T follicular helper cell (primary cell): ENCODE measurements at regions not wholly inside any gene's neighbourhood (a gene's known extent, or its start where the extent isn't known, plus 50 kb on each side); places are given as distances from the start of the nearest gene placed in this dataset.

ENCODE experiments used
- DNase-seq: peaks from one replicate; pipeline ENCODE4 v3.0.0-alpha.2; 2020; ENCODE audit warnings: low read depth

DNA sequence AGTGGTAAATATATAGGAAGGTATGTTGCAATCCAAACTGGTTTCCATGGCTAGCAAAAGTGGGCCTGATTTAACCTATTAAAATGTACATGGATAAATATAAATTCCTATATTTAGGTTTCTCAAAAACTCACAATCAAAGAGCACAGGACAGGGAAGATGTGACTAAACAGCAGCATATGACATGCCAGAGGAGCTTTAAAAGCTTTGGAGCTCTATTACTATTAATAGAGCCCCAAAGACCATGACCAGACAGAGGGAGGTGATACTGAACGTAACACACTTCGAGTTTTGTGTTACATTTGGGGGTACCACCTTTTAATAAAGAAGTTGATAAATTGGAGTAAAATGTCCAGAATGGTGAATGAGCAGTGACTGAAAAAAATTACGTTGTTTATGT, 179.5 kb upstream of the SLC14A2 start:
- no peak for DNase-seq

DNA sequence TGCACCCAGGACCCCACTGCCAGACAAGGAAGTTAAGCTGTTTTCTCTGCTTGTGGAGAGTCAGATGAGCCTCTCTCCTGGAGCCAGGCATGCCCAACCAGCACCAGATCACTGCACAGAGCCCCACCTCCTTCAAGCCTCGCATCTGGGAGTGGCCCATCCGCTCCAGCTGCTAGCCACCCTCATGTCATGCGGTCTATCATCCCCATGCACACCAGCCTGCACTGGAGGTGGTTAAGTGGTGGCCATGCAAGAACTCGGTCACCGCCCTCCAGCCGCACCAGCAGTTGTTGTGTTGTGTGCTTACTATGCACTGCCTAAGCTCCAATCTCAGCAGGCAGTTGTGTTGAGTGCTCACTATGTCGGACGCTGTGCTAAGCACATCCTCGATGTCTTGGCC, 177.9 kb upstream of the SLC14A2 start:
- no peak for DNase-seq

DNA sequence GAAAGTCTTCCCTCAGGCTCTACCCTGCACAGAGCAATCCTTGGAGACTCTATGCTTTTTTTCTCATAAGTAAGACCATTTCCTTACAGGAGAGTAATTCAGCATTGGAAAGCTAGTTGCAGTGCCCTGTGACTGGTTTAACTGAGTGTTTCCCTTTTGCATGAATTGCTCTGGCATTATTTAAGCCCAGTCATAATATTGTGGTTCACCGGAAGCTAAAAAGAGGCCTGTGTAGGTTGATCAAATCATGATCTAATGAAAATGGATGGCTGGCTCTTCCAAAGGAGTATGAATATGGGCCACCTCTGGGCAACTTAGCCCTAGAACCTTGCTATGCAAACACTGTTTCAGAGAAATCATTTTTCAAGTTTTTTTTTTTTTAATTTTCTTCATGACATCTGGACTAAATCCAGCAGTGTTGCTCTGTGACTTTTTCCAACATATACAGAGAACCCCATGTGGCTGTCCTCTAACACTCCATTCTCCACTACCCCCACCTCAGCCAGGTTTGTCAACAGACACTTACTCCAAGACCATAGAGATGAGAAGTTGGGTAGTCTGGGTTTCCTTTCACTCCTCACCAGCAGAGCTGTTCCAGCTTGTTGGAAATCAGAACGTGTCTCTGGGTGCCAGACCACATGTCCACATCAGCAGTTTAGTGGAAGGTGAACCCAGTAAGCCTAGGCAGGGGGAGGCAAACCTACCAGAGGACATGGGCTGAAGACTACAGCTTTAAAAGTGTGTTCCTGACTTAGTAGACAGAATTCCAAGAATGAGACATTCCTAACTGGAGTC, 175.2 kb upstream of the SLC14A2 start:
- no peak for DNase-seq

DNA sequence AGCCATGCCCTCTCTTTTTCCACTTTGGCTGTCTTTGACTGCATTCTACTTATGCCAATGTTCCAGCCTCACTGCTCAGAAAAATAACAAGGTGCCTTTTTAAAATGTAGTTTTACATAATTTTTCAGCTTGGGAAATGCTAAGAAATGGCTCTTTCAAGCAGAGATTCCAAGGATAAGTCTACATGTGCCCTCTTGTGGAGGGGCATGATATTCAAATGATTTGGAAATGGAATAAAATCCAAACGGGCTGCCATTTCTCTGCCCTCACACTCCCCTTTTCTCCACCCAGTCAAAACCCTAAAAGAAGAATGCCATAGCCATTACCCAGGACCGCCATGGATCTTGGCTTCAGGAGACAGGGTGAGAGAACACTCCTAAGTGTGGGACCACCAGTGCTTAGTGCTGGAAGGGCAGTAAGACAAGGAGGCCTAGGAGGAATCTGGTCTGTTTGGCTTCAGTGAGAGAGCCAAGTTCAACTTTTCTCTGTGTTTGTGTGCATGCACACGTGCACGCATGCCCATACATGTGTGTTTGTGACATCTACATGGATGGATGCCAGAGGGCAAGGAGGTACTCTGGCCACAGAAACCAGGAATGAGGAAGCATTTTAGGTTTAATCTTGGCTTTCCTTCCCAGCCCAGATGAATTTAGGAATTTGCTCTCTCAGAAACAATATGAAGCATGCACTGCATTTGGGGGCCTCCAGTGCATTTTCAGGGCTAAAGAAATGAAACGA, 174.0 kb upstream of the SLC14A2 start:
- DNase-seq, result no peak

DNA sequence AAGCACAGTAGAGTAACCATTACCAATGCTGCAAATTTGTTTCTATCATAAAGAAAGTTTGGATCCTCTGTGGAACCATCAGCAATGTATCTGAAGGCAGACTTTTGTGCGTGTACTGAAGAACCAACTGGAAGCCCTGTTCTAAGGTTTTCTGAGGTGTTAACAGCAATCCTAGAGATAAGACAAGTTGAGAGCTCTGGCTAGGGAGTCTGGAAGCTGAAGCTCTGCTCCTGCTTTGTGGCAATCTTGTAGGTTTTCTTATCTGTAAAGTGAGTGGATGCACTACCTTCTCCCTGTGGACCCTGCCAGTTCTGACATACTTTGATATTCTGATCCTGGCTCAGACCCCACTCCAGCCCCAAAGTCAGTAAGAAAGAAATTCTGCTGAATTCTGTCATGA, 171.2 kb upstream of the SLC14A2 start:
- DNase-seq, result no peak

DNA sequence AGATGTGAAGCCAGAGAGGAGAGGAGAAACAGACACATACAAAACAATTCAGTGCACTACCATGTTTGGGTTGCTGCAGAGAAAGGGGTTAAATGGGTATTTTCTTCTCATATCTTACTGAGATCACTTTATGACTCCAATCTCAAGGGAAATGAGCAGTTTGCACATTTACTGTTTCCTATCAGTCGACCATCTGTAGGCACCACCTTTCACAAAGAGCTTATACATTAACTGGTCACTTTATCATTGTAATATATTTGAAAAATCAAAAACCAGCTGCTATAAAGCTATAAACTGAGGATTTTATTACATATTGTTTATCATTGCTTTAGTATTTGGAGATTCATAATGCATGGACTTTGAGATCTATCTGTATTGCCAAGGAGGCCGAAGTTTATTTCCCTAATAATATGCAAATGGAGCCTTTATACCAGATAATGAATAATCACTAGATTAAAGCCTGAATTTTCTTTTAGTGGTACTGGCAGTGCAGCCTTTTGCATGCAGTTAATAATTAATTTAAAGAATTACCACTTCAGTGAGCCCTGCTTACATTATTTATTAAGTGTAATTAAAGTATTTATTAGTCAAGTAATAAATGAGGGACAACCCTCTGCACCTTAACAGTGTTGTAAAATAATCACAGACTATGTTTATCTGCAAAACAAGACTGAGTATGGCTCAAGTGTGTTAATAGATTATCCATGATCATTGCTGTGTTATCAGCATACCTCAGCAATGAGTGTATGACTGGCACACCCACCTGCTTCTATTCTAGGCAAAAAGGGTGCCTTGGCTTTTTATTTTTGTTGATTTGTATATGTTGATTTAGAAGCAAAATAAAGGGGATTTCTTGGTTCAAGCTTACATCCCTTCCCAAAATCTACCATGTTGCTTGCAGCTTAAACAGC, 167.7 kb upstream of the SLC14A2 start:
- no peak for DNase-seq

DNA sequence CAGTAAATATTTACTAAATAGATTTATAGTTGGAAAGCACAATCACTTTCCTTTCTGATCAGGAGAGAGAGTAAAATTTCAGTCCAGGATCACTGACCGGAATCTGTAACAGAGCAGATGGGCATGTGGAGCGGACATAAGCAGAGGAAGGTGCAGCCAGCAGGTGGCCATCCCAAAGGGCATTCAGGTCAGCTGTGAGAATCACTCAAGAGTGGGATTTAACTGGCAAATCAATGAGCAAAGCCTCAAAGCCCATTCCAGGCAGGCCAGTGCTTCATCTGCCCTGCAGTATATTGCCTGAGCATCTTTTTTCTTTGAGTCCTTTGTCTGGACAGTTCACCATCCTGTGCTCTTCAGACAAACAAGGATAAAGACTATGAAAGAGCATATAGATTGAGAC, 166.4 kb upstream of the SLC14A2 start:
- DNase-seq, result no peak

DNA sequence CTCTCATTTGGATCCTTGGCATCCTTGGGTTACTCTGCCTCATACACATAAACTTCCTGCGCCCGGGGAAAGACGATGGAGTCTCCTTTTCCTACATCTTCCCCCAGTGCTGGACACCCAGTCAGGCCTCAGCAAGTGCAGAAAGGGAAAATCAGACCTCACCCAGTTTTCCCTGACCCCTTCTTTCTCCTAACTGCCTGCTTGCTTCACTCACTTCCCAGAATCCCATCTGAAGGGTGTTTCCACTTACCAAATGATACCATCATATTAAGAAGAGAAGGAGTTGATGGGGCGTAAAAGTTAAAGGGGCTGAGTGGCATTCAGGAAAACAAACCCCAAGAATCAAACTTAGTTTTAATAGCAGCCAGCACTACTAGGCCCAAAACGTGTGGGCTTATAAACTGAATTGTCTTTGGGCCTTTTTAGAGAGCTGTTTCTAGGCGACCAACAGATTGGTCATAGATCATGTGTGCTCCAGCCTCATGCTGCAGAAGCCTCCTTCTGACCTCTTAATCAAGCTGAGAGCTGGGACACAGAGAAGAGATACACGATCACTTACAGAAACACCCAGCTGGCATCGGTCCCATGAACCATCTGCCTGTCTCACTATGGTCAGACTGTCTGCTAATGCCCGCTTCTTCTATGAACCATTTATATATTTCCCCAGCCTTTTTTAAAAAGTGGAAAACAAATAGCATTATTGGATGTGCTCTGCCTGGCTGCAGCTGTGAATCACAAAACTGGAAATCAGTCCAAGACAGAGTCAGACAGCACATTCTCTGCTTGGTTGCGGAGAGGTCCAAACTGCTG, 165.7 kb upstream of the SLC14A2 start:
- DNase-seq, result no peak

DNA sequence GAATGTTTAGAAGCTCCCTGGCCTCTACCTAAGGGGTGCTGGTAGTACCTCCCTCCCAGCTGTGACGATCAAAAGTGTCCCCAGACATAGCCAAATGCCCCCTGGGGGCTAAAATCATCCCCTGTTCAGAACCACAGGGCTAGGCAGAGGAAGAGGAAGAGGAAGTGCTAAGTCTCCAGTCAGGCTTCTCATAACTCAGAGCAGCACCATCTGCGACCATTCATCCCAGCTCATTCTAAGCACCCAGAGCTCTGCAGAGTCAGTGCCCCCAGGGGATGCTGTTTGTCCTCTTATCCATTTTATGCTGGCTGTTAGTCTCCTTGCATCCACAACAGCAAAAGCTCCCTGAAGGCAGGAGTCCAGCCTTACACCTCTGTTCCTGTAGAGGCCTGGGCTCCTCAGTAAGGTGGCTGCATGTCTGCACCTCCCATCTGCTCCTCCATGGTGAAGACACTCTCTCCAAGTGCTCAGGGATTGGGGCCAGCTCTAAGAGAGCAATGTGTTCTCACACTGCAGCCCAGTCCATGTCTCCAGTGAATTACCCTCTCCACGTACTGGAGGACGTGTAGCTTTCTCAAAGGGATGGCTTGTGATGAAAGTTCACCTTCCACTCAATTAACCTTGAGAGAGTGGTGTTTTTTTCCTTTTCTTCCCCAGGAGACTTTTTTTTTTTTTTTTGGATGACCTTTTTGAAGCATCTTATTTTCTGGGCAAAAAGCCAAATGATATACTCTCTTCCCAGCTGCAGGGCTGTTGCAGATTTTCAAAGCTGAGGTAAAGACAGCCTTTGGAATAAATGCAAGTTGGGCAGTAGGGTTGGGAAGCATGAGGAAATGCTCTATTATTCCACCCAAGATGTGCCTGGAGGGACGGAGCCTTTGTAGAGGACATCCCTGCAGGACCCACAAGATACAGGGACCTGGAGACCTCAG, 158.9 kb upstream of the SLC14A2 start:
- no peak for DNase-seq

DNA sequence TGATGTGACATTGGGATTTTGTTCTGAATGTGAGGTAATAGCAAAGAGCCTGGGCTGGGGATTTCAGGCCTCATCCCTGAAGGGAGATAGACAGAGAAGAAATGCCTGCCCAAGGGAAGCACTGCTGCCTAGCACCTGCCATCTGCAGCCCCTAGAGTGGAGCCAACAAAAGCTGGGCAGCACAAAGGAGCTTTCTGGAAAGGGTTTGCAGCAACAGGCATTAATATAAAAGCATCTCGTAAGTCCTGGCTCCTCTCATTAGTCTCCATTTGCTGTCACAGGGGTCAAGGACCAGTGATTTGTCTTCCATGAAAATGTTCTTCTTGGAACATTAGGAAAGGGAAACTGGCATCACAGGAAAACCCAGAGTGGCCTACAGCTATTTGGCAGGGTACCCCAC, 157.2 kb upstream of the SLC14A2 start:
- DNase-seq, result no peak

DNA sequence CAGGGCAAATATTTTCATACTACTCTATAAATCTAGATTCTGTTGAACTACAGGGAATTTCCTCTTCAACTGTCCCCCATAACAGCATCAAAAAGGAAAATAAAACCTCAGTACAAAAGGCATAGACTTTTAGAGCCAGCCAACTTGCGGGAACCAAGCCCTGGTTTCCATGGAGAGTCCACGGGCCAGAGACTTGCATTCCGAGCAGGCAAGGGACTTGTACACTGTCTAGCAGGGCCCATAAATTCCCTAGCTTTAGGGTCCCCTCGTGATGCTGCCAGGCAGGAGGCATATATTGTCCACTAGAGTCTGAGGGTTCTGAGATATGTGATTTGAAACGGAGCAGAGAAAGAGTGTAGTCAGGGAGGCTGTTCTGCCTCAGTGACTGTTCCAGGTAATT, 153.1 kb upstream of the SLC14A2 start:
- DNase-seq, result no peak

DNA sequence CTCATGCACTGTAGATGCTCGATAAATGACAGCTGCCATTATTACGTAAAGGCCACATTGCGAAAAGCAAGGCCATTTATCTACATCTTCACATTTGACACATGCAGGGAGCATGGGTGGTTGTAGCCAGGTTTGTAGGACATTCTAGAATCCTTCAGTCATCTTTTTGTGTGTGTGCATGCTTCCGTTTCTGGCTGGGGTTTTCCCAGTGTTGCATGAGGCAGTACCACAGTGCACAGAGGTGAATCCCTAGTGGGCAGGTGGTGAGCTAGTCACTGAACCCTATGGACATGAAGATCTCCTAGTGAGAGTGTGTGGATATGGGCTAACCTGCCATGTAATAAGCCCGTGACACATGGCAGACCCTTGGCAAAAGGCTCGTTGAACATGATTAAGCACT, 151.8 kb upstream of the SLC14A2 start:
- no peak for DNase-seq

DNA sequence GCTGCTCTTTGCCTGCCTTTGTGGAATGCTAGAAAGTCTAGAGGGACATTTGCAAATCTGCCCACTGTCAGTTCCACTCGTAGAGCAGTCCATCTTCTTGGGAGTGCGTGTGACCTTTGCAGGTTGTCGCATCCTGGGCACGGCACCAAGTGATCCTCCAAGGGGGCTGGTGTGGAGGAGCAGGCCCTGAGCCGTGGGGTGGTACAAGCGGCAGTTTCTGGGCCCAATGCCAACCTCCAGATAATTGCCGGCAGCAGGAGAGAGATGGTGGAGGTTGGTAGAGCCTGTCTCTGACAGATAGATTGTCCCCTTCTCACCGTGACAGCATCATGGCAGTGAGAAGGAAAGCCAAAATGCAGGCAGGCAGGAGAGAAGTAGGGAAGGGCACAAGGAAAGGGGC, 150.7 kb upstream of the SLC14A2 start:
- DNase-seq, result no peak

DNA sequence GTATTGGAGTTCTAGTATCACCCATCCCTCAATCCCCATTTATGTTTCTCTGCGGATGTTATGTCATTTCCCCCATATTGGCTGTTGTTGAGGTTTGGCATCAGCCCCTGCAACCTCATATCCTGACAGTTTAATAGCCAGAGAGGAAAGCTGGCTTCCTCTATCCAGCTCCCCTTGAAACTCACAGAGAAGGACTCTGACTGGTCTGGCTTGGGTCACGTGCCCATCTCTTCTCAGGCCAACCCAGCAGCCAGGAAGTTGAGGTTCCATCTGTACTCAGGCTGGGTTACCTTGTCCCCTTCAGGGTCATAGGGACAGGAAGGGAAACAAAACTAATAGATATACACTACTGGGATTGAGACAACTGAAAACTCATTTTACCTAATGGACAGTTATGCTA, 148.0 kb upstream of the SLC14A2 start:
- DNase-seq, result no peak

DNA sequence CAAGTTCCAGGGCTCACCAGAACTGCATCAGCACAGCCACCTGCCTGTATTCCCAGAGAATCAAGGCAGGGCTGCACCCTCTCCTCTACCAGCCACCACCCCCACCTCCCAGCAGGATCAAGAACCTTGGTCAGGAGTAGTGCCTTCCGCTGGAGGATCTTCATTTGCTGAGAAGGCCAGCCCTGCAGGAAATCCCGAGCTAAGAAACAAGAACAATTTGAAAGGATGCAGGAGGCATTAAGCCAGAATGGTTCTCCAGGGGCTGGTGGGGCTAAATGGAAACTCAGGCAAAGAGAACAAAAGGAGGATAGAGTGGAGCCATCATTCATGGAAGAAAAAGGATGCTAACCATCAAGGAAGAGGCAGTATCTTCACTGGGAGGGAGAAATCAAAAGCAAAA, 147.3 kb upstream of the SLC14A2 start:
- no peak for DNase-seq

DNA sequence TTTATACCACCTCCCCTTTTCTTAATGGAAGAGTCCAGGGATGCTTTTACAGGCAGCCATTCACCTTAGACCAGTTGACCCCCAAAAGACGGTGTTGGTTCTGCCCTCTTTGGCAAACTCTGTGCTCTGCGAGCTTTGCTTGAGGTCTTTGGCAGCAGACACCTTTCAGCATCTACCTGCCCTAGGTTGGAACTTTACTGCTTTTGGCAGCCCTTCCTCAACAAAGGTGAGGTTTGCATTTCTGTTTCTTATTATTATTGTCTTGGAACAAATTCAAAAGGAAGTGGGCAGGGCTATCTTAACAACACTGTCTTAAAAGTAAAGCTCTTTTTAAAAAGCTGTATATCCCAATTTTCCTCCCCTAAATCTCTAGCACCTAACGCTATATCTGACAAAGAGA, 136.4 kb upstream of the SLC14A2 start:
- DNase-seq, result no peak

DNA sequence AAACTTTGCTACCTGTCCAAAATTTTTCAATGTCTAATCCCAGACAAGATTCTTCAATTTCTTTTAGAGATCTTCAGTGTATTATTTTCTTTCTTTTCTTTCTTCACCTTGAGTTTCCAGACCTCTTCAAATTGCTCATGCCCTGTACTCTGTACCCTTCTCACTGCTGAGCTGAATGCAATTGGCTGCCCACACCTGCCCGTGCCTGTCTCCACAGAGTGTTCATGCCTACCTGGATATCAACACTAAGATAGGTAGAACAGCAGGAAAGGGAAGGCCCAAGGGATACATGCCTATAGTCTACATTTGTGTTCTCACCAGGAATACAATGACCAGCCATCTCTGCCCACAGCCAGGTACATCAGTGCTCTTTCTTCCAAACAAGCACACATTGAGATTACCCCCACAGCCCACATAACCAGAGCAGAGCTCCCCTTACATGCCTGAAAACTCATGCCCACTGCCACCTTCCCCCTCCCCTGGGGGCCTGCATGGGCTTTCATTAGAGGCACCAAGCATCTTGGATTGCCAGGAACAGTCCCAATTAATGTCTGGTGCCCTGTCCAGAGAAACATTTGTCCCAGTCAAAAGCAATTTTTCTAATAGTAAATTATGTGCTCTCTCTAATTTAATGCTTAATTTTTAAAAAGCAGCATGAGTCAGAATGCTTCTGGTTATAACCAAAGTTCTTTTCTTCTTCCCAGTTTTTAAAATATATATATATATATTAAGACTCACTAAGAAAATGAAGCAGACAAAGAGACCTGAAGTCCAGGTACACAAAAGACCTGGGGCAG, 134.9 kb upstream of the SLC14A2 start:
- DNase-seq, result no peak

DNA sequence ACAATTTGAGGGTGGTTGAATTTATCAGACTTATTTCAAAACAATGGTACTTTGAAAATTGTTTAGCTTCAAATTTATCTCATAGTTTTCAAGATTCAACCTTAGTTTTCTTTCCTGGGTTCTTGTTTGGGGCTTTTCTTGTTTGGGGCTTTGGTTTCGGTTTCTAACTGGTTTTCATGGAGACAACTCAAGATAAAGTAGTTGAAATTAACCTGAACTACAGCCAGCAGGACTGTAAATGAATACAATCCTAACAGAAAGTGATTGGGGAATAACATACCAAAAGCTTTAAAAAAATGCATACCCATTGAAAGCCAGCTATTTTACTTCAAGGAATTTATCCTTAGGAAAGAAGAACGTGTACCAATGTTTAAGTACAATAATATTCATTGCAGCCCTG, 133.5 kb upstream of the SLC14A2 start:
- no peak for DNase-seq

DNA sequence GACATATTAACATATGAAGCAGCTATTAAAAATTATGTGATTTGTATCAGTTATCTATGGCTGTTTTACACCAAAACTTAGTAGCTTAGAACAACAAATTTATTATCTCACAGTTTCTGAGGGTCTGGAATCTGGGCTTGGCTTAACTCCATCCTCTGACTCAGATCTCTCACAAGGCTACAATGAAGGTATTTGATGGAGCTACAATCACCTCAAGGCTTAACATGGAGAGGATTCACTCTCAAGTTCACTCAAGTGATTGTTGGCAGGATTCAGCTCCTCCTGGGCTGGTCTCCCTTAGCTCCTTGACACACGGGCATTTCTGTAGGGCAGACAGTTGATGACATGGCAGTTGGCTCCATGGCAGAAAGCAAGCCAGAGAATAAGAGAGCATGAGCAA, 133.0 kb upstream of the SLC14A2 start:
- no peak for DNase-seq

DNA sequence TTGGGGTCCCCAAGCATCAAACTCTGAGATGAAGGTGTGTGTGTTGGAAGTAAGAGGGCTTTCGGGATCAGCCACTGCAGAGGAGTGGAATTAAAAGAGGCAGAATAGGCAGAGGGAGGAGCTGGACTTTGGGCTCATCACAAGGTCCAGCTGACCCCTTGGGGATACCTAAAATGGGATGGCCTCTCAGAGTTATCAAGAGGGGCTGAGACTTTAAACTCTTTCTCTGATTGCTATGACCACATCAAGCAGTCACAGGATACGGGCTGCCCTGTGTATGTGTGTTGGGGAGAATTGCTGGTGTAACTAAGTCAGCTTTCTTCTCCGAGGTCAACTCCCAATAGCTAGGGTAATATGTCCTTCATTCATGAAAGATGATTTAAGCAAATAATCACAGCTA, 127.7 kb upstream of the SLC14A2 start:
- no peak for DNase-seq
